PFSK-1 (cell line): ENCODE measurements at regions not wholly inside any gene's neighbourhood (a gene's known extent, or its start where the extent isn't known, plus 50 kb on each side); places are given as distances from the start of the nearest gene placed in this dataset.

Experiments used
- FOXP2 ChIP-seq: optimal IDR thresholded peaks from 2 replicates; pipeline ENCODE3; 2011; ENCODE audit warnings: borderline replicate concordance, control low read depth, inconsistent platforms; ENCODE audit not compliant: insufficient read depth; ENCODE audit errors: extremely low read length, extremely low read depth
- POLR2AphosphoS5 ChIP-seq: IDR thresholded peaks from 2 replicates; pipeline ENCODE4 v1.6.1; 2012; ENCODE audit warnings: low read depth, mild to moderate bottlenecking, control low read depth, low read length, moderate library complexity
- REST ChIP-seq, 2 experiments: IDR thresholded peaks; 2 replicates each; pipeline versions ENCODE4 v1.6.1 to v1.8.0; 2011 to 2012; ENCODE audit warnings: low read depth in 2 of 2, low read length in 2 of 2, control low read depth in 1 of 2, inconsistent platforms in 1 of 2, mild to moderate bottlenecking in 1 of 2, moderate library complexity in 1 of 2; ENCODE audit not compliant: insufficient read depth in 1 of 2
- SIN3A ChIP-seq: IDR thresholded peaks from 2 replicates; pipeline ENCODE4 v1.6.1; 2012; ENCODE audit warnings: mild to moderate bottlenecking, low read length, moderate library complexity, borderline replicate concordance; ENCODE audit not compliant: insufficient read depth
- TAF1 ChIP-seq: IDR thresholded peaks from 2 replicates; pipeline ENCODE4 v1.6.1; 2012; ENCODE audit warnings: low read length, control low read depth, borderline replicate concordance; ENCODE audit not compliant: insufficient read depth

- TF ChIP-seq FOXP2 (no peak), TAF1 (no peak), SIN3A (no peak), POLR2AphosphoS5 (no peak), REST (IDR thresholded peaks at IDR 0.05; ENCODE audit: insufficient read depth in 1 of 2, low read depth in 2 of 2, low read length in 2 of 2) (no peak)
Observed at GRCh38 chr4:137000432-137000831, 531.9 kb downstream of the PCDH18 start.

GRCh38 chr4:136992032-136992431, 540.3 kb downstream of the PCDH18 start:
- no peak for TF ChIP-seq TAF1
- no peak for TF ChIP-seq POLR2AphosphoS5
- no peak for TF ChIP-seq SIN3A
- no peak for TF ChIP-seq FOXP2
- TF ChIP-seq REST (IDR thresholded peaks at IDR 0.05; ENCODE audit: insufficient read depth in 1 of 2, low read depth in 2 of 2, low read length in 2 of 2): no peak

- TF ChIP-seq TAF1: no peak
- TF ChIP-seq FOXP2: no peak
- no peak for TF ChIP-seq POLR2AphosphoS5
- TF ChIP-seq REST (IDR thresholded peaks at IDR 0.05; ENCODE audit: insufficient read depth in 1 of 2, low read depth in 2 of 2, low read length in 2 of 2): no peak
- no peak for TF ChIP-seq SIN3A
Observed at GRCh38 chr4:136985683-136986082, 546.6 kb downstream of the PCDH18 start.

GRCh38 chr4:136967069-136967468, 565.2 kb downstream of the PCDH18 start:
- TF ChIP-seq REST (IDR thresholded peaks at IDR 0.05; ENCODE audit: insufficient read depth in 1 of 2, low read depth in 2 of 2, low read length in 2 of 2) (no peak), FOXP2 (no peak), TAF1 (no peak), SIN3A (no peak), POLR2AphosphoS5 (no peak)

- no peak for TF ChIP-seq POLR2AphosphoS5
- no peak for TF ChIP-seq TAF1
- no peak for TF ChIP-seq REST (IDR thresholded peaks at IDR 0.05; ENCODE audit: insufficient read depth in 1 of 2, low read depth in 2 of 2, low read length in 2 of 2)
- TF ChIP-seq SIN3A: no peak
- TF ChIP-seq FOXP2: no peak
Observed at GRCh38 chr4:136965478-136965877, 566.8 kb downstream of the PCDH18 start.
